WERI-Rb-1 (cell line): ENCODE measurements at regions not wholly inside any gene's neighbourhood (a gene's known extent, or its start where the extent isn't known, plus 50 kb on each side); places are given as distances from the start of the nearest gene placed in this dataset.

Experiments
- DNase-seq: peaks from one replicate; pipeline ENCODE4 v3.0.0-alpha.2; 2020
- H3K27ac ChIP-seq: fragments of 250-450 bp; sonication (Bioruptor Pico); 2 replicates; pipeline ENCODE4 v1.5.1; 2020; ENCODE audit warnings: mild to moderate bottlenecking, moderate library complexity
- H3K27me3 ChIP-seq: fragments of 250-450 bp; sonication (Bioruptor Pico); 2 replicates; pipeline ENCODE4 v1.5.1; 2021; ENCODE audit warnings: mild to moderate bottlenecking, low read depth, moderate library complexity; ENCODE audit not compliant: insufficient read depth, severe bottlenecking
- H3K36me3 ChIP-seq: fragments of 250-450 bp; sonication (Bioruptor Pico); 2 replicates; pipeline ENCODE4 v1.5.1; 2020; ENCODE audit warnings: mild to moderate bottlenecking, moderate library complexity
- H3K4me3 ChIP-seq: 2 replicates; pipeline ENCODE4 v1.5.1; 2011; ENCODE audit warnings: low read depth, mild to moderate bottlenecking, control low read depth, low read length
- H3K9me3 ChIP-seq: fragments of 250-450 bp; sonication (Bioruptor Pico); 2 replicates; pipeline ENCODE4 v1.5.1; 2021; ENCODE audit warnings: mild to moderate bottlenecking, moderate library complexity; ENCODE audit not compliant: severe bottlenecking
- TF ChIP-seq, protein P1 (sequence below): IDR thresholded peaks from 2 replicates; pipeline ENCODE4 v1.5.1; 2011; ENCODE audit warnings: low read depth, mild to moderate bottlenecking, control low read depth, inconsistent platforms, low read length

GRCh38 chr4:24190761-24191695 lies 301.2 kb upstream of the PPARGC1A start:
- no peak overlapping the region for H3K4me3 ChIP-seq
- H3K27ac ChIP-seq, result no peak overlapping the region
- TF ChIP-seq, protein P1, sequence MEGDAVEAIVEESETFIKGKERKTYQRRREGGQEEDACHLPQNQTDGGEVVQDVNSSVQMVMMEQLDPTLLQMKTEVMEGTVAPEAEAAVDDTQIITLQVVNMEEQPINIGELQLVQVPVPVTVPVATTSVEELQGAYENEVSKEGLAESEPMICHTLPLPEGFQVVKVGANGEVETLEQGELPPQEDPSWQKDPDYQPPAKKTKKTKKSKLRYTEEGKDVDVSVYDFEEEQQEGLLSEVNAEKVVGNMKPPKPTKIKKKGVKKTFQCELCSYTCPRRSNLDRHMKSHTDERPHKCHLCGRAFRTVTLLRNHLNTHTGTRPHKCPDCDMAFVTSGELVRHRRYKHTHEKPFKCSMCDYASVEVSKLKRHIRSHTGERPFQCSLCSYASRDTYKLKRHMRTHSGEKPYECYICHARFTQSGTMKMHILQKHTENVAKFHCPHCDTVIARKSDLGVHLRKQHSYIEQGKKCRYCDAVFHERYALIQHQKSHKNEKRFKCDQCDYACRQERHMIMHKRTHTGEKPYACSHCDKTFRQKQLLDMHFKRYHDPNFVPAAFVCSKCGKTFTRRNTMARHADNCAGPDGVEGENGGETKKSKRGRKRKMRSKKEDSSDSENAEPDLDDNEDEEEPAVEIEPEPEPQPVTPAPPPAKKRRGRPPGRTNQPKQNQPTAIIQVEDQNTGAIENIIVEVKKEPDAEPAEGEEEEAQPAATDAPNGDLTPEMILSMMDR, result no peak
- DNase-seq, result no peak
- no peaks in the 10 kb centered on the region for H3K27me3 ChIP-seq
- H3K9me3 ChIP-seq, result no peaks in the 10 kb centered on the region
- H3K36me3 ChIP-seq, result no peaks in the 10 kb centered on the region

GRCh38 chr4:24188459-24188858 lies 298.6 kb upstream of the PPARGC1A start:
- Histone ChIP-seq H3K27me3 (no peaks in the 10 kb centered on the region), H3K4me3 (no peak overlapping the region), H3K9me3 (no peaks in the 10 kb centered on the region), H3K36me3 (no peaks in the 10 kb centered on the region), H3K27ac (no peak overlapping the region)
- TF ChIP-seq, protein P1, result no peak
- no peak for DNase-seq

DNA sequence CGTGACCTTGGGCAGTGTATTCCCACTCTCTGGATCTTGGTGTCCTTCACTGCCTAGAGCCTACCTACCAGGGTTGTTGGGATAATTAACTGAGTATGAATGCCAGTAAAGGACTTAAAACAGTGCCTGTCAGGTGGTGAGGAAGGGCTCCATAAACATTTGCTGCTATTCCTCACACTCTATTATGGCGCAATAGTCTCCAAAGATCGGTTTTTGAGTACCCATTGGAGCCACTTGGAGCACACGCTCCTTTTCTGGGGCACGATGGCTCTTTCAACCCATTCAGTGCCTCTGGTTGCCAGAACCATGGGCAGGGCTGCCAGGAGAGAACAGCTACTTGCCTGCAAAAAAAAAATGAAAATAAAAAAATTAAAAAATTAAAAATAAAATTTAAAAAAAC lies 296.6 kb upstream of the PPARGC1A start:
- no peaks in the 10 kb centered on the region for H3K9me3 ChIP-seq
- no peak overlapping the region for H3K27ac ChIP-seq
- DNase-seq, result no peak
- no peaks in the 10 kb centered on the region for H3K36me3 ChIP-seq
- H3K27me3 ChIP-seq, result no peaks in the 10 kb centered on the region
- TF ChIP-seq, protein P1, result no peak
- no peak overlapping the region for H3K4me3 ChIP-seq

DNA sequence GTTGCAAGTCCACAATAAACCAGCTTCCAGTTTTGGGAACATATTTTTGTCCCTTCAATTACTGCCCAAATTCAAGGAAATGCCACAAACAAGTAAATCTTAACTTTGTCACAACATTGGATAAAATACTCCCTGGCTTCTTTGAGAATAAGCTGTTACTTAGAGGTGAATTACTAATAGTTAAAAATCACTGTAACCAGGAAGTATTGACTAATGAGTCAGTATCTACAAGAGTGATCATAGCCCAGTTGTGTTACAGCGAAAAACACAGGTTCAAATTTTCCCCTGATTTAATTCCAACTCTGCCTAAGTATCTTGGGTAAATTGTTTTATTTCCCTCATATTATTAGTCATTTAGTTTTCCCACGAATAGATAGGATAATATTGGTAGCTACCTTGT lies 291.2 kb upstream of the PPARGC1A start:
- TF ChIP-seq, protein P1, result no peak
- H3K27ac ChIP-seq, result no peak overlapping the region
- DNase-seq, result no peak
- no peak overlapping the region for H3K4me3 ChIP-seq
- no peaks in the 10 kb centered on the region for H3K9me3 ChIP-seq
- no peaks in the 10 kb centered on the region for H3K36me3 ChIP-seq
- H3K27me3 ChIP-seq, result no peaks in the 10 kb centered on the region

- DNase-seq, result no peak
- Histone ChIP-seq H3K27ac (no peak overlapping the region), H3K9me3 (no peaks in the 10 kb centered on the region), H3K36me3 (no peaks in the 10 kb centered on the region), H3K27me3 (no peaks in the 10 kb centered on the region), H3K4me3 (no peak overlapping the region)
- TF ChIP-seq, protein P1, result no peak
Measured at GRCh38 chr4:24180586-24180985, 290.7 kb upstream of the PPARGC1A start.
